K562 (cell line): ENCODE measurements at regions not wholly inside any gene's neighbourhood (a gene's known extent, or its start where the extent isn't known, plus 50 kb on each side); places are given as distances from the start of the nearest gene placed in this dataset.

Experiments used
- ARNT ChIP-seq, 2 experiments: fragments of 450-650 bp; IDR thresholded peaks; 2 replicates each; pipeline ENCODE4 v1.6.1; 2016; ENCODE audit warnings: mild to moderate bottlenecking in 1 of 2
- BACH1 ChIP-seq: fragments of 200-800 bp; sonication (Bioruptor generic); IDR thresholded peaks from 2 replicates; pipeline ENCODE4 v1.6.1; 2016; ENCODE audit warnings: missing genetic modification characterization, missing compliant biosample characterization
- BCOR ChIP-seq: fragments of 450-650 bp; IDR thresholded peaks from 2 replicates; pipeline ENCODE4 v1.6.1; 2016
- E4F1 ChIP-seq: fragments of 250-450 bp; sonication (Bioruptor Pico); IDR thresholded peaks from 2 replicates; pipeline ENCODE4 v1.5.0; 2021; ENCODE audit warnings: mild to moderate bottlenecking, borderline replicate concordance
- ELK1 ChIP-seq: sonication (generic); formaldehyde crosslinking; IDR thresholded peaks from 2 replicates; pipeline ENCODE4 v1.8.1; 2022; ENCODE audit warnings: missing genetic modification reagents
- EP400 ChIP-seq: fragments of 450-650 bp; IDR thresholded peaks from 2 replicates; pipeline ENCODE4 v1.6.1; 2017; ENCODE audit warnings: antibody characterized with exemption, mild to moderate bottlenecking, moderate library complexity
- ETS2 ChIP-seq: IDR thresholded peaks from 2 replicates; pipeline ENCODE4 v1.6.1; 2016; ENCODE audit warnings: borderline replicate concordance, missing genetic modification characterization, mild to moderate bottlenecking, moderate library complexity, missing compliant biosample characterization; ENCODE audit not compliant: poor library complexity, severe bottlenecking
- FOXP1 ChIP-seq: sonication (generic); formaldehyde crosslinking; IDR thresholded peaks from 2 replicates; pipeline ENCODE4 v1.8.0; 2022; ENCODE audit warnings: mild to moderate bottlenecking, missing genetic modification reagents
- HEY1 ChIP-seq: fragments of 250-450 bp; sonication (Bioruptor Pico); IDR thresholded peaks from 2 replicates; pipeline ENCODE4 v1.5.0; 2020; ENCODE audit warnings: mild to moderate bottlenecking, moderate library complexity, borderline replicate concordance
- ID3 ChIP-seq, 2 experiments: fragments of 250-450 bp in 1 of 2; fragments of 450-650 bp in 1 of 2; sonication (Bioruptor Pico) in 1 of 2; IDR thresholded peaks; 2 replicates each; pipeline versions ENCODE4 v1.6.1 to v1.8.0; 2016 to 2021; ENCODE audit warnings: mild to moderate bottlenecking in 2 of 2, moderate library complexity in 2 of 2, missing compliant biosample characterization in 1 of 2, missing genetic modification characterization in 1 of 2
- RREB1 ChIP-seq: fragments of 250-450 bp; sonication (Bioruptor Pico); IDR thresholded peaks from 2 replicates; pipeline ENCODE4 v1.4.0; 2020
- SMAD4 ChIP-seq: fragments of 250-450 bp; sonication (Bioruptor Pico); conservative IDR thresholded peaks from 2 replicates; pipeline ENCODE4 v1.8.0; 2021; ENCODE audit warnings: inconsistent platforms, mild to moderate bottlenecking, moderate library complexity
- SMC3 ChIP-seq: conservative IDR thresholded peaks from 2 replicates; pipeline ENCODE4 v1.6.1; 2011; ENCODE audit warnings: low read depth, low read length, improper control_type of control experiment; ENCODE audit not compliant: insufficient read depth
- STAG1 ChIP-seq: sonication (generic); formaldehyde crosslinking; IDR thresholded peaks from 2 replicates; pipeline ENCODE4 v1.5.0; 2020; ENCODE audit warnings: missing genetic modification reagents, borderline replicate concordance
- TCF15 ChIP-seq: fragments of 250-450 bp; sonication (Bioruptor Pico); IDR thresholded peaks from 2 replicates; pipeline ENCODE4 v1.8.0; 2022; ENCODE audit warnings: moderate library complexity, mild to moderate bottlenecking, inconsistent platforms
- ZNF717 ChIP-seq: fragments of 250-450 bp; sonication (Bioruptor Pico); IDR thresholded peaks from 2 replicates; pipeline ENCODE4 v1.5.0; 2021
- ZNF766 ChIP-seq: fragments of 200-800 bp; sonication (Bioruptor generic); conservative IDR thresholded peaks from 2 replicates; pipeline ENCODE4 v1.6.1; 2016; ENCODE audit warnings: missing genetic modification characterization, missing compliant biosample characterization

- TF ChIP-seq ELK1 (CRISPR knock-in tag) (no peak), SMAD4 (CRISPR knock-in tag) (peak; percentile 40), E4F1 (CRISPR knock-in tag) (no peak), HEY1 (CRISPR knock-in tag) (no peak), BACH1 (tag) (peak; percentile 68; the same call in 1 of the 2 replicates), RREB1 (no peak), BCOR (no peak), ID3 (CRISPR knock-in tag; IDR thresholded peaks at IDR 0.05) (no peak), ID3 (tag; IDR thresholded peaks at IDR 0.05) (no peak), STAG1 (CRISPR knock-in tag) (no peak), FOXP1 (CRISPR knock-in tag) (no peak), SMC3 (no peak), EP400 (0 out of 2 replicates have a peak, but pooled peaks have one; percentile 23), TCF15 (CRISPR knock-in tag) (no peak), ZNF766 (peak; percentile 71; the same call in 1 of the 2 replicates), ARNT (IDR thresholded peaks at IDR 0.05) (no peak), ZNF717 (CRISPR knock-in tag) (no peak), ETS2 (no peak)
Observed at GRCh38 chr4:140250989-140251552, 97.1 kb upstream of the MAML3 start (continued).
